Mesothelial cell of epicardium (in vitro differentiated cells): ENCODE measurements at regions not wholly inside any gene's neighbourhood (a gene's known extent, or its start where the extent isn't known, plus 50 kb on each side); places are given as distances from the start of the nearest gene placed in this dataset.
A peak's percentile ranks its signal among the peaks of the same experiment; 100 is the strongest.

Experiments
- DNase-seq, 2 experiments: peaks; one replicate each; pipeline ENCODE4 v3.0.0; 2021; ENCODE audit warnings: low spot score in 2 of 2; ENCODE audit not compliant: unreplicated experiment in 2 of 2
- H3K27ac Mint-ChIP-seq: 2 replicates; pipeline ENCODE4 v1.8.0; 2021; ENCODE audit warnings: mixed read lengths
- H3K27me3 Mint-ChIP-seq: 2 replicates; pipeline ENCODE4 v1.8.0; 2021; ENCODE audit warnings: low read depth, mixed read lengths
- H3K36me3 Mint-ChIP-seq: 2 replicates; pipeline ENCODE4 v1.8.0; 2021; ENCODE audit warnings: mixed read lengths
- H3K4me1 Mint-ChIP-seq: 2 replicates; pipeline ENCODE4 v1.8.0; 2021; ENCODE audit warnings: mixed read lengths
- H3K4me3 Mint-ChIP-seq: 2 replicates; pipeline ENCODE4 v1.8.0; 2021; ENCODE audit warnings: mild to moderate bottlenecking, moderate library complexity, mixed read lengths
- H3K9me3 Mint-ChIP-seq: 2 replicates; pipeline ENCODE4 v1.8.0; 2021; ENCODE audit warnings: mixed read lengths
- CTCF ChIP-seq: fragments of 200-600 bp; sonication (generic); IDR thresholded peaks from one replicate; pipeline ENCODE4 v1.5.0; 2021; ENCODE audit warnings: antibody characterized with exemption; ENCODE audit not compliant: unreplicated experiment

- Mint-ChIP-seq H3K4me1 (peaks cover 16% of the 10 kb centered on the region), H3K9me3 (peaks cover 3% of the 10 kb centered on the region), H3K4me3 (no peak overlapping the region), H3K27ac (no peak overlapping the region), H3K27me3 (no peaks in the 10 kb centered on the region), H3K36me3 (no peaks in the 10 kb centered on the region)
- TF ChIP-seq CTCF, result no peak
- DNase-seq, result no peak
These were observed 1013.9 kb downstream of the KCNT2 start for GRCh38 chr1:195594322-195594721.

GRCh38 chr1:195591917-195592672 lies 1016.1 kb downstream of the KCNT2 start:
- no peak overlapping the region for H3K4me3 Mint-ChIP-seq
- peaks cover 16% of the 10 kb centered on the region for H3K4me1 Mint-ChIP-seq
- H3K27ac Mint-ChIP-seq, result peak overlapping the region; percentile 64
- no peak for DNase-seq
- H3K27me3 Mint-ChIP-seq, result no peaks in the 10 kb centered on the region
- peaks cover 23% of the 10 kb centered on the region for H3K9me3 Mint-ChIP-seq
- TF ChIP-seq CTCF, result no peak
- peaks cover 2% of the 10 kb centered on the region for H3K36me3 Mint-ChIP-seq

- Mint-ChIP-seq H3K9me3 (peaks cover 36% of the 10 kb centered on the region), H3K27me3 (no peaks in the 10 kb centered on the region), H3K36me3 (peaks cover 2% of the 10 kb centered on the region), H3K27ac (peak overlapping the region; percentile 14), H3K4me1 (peaks cover 16% of the 10 kb centered on the region), H3K4me3 (no peak overlapping the region)
- no peak for TF ChIP-seq CTCF
- no peak for DNase-seq
These were observed 1017.6 kb downstream of the KCNT2 start for GRCh38 chr1:195590649-195591048.

GRCh38 chr1:195584870-195585624 lies 1023.2 kb downstream of the KCNT2 start:
- Mint-ChIP-seq H3K4me3 (no peak overlapping the region), H3K36me3 (peaks cover 2% of the 10 kb centered on the region), H3K27ac (no peak overlapping the region), H3K9me3 (peaks cover 53% of the 10 kb centered on the region), H3K4me1 (peaks cover 3% of the 10 kb centered on the region), H3K27me3 (no peaks in the 10 kb centered on the region)
- no peak for TF ChIP-seq CTCF
- DNase-seq, result no peak

- H3K36me3 Mint-ChIP-seq, result no peaks in the 10 kb centered on the region
- H3K9me3 Mint-ChIP-seq, result peaks cover 26% of the 10 kb centered on the region
- peak; percentile 62 for TF ChIP-seq CTCF
- H3K4me1 Mint-ChIP-seq, result peaks cover 13% of the 10 kb centered on the region
- DNase-seq, result no peak
- no peak overlapping the region for H3K27ac Mint-ChIP-seq
- H3K4me3 Mint-ChIP-seq, result no peak overlapping the region
- H3K27me3 Mint-ChIP-seq, result no peaks in the 10 kb centered on the region
These were observed 1027.3 kb downstream of the KCNT2 start for GRCh38 chr1:195580988-195581387.
